ENCODE measurements at regions not wholly inside any gene's neighbourhood (a gene's known extent, or its start where the extent isn't known, plus 50 kb on each side); places are given as distances from the start of the nearest gene placed in this dataset.

DNA sequence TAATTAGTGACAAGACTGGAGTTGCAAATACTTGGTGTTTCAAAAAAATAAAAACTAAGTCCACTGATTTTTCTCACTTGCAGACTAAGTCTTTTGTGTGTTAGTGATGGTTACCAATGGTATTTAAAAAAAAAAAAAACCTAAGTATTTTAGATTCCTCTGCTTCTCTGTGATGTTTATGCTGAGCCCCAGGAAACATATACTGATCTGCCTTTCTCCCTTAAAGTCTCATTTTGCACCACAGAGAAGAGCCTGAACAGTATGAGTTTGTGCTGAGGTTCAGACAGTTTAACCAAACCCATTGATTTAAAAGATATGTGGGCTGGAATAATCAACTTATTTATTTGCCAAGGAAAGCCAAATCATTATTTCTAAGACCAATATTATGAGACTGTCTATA lies 1305.0 kb downstream of the PCDH18 start:
- no peak overlapping the region for H3K27ac ChIP-seq
- H3K4me3 ChIP-seq, result no peak overlapping the region
- FAIRE-seq (no peak), DNase-seq (ENCODE audit: low read depth in 1 of 2, low spot score in 1 of 2) (no peak), ATAC-seq (no peak)
- no peaks in the 10 kb centered on the region for H3K9me3 ChIP-seq
- H3K4me2 ChIP-seq, result no peak overlapping the region
- no peak for TF ChIP-seq RARB (CRISPR knock-in tag; IDR thresholded peaks at IDR 0.05)
- TF ChIP-seq CHD4 (IDR thresholded peaks at IDR 0.05; ENCODE audit: borderline replicate concordance), result no peak
- TF ChIP-seq CBX2 (IDR thresholded peaks at IDR 0.05; ENCODE audit: borderline replicate concordance, low read depth), result no peak
- no peak for TF ChIP-seq EHF (CRISPR knock-in tag; IDR thresholded peaks at IDR 0.05)
- TF ChIP-seq JUNB (IDR thresholded peaks at IDR 0.05), result no peak
- TF ChIP-seq ZNF302 (CRISPR knock-in tag; IDR thresholded peaks at IDR 0.05), result no peak
- TF ChIP-seq MAFK (IDR thresholded peaks at IDR 0.05; ENCODE audit: partially characterized antibody), result no peak
- no peak for TF ChIP-seq HOXB5 (CRISPR knock-in tag; IDR thresholded peaks at IDR 0.05)
- no peak for TF ChIP-seq MYC (IDR thresholded peaks at IDR 0.05; ENCODE audit: borderline replicate concordance, low read length)
- no peak for TF ChIP-seq SMC3 (IDR thresholded peaks at IDR 0.05)
- TF ChIP-seq, protein P1, sequence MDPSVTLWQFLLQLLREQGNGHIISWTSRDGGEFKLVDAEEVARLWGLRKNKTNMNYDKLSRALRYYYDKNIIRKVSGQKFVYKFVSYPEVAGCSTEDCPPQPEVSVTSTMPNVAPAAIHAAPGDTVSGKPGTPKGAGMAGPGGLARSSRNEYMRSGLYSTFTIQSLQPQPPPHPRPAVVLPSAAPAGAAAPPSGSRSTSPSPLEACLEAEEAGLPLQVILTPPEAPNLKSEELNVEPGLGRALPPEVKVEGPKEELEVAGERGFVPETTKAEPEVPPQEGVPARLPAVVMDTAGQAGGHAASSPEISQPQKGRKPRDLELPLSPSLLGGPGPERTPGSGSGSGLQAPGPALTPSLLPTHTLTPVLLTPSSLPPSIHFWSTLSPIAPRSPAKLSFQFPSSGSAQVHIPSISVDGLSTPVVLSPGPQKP (IDR thresholded peaks at IDR 0.05; ENCODE audit: low read depth, low read length), result no peak
- no peak for TF ChIP-seq CBX8 (IDR thresholded peaks at IDR 0.05)
- no peak for TF ChIP-seq SREBF2 (IDR thresholded peaks at IDR 0.05)
- TF ChIP-seq NFE2L2 (conservative IDR thresholded peaks at IDR 0.05; ENCODE audit: low read length), result no peak
- TF ChIP-seq TFCP2L1 (CRISPR knock-in tag; IDR thresholded peaks at IDR 0.05), result no peak
- no peak for TF ChIP-seq CHD2 (IDR thresholded peaks at IDR 0.05; ENCODE audit: low read length, partially characterized antibody)
- TF ChIP-seq JUN (IDR thresholded peaks at IDR 0.05), result no peak
- POLR2A ChIA-PET, result no interaction called here
- H3K4me1 ChIP-seq, result no peaks in the 10 kb centered on the region
- CTCF ChIA-PET, result no interaction called here

DNA sequence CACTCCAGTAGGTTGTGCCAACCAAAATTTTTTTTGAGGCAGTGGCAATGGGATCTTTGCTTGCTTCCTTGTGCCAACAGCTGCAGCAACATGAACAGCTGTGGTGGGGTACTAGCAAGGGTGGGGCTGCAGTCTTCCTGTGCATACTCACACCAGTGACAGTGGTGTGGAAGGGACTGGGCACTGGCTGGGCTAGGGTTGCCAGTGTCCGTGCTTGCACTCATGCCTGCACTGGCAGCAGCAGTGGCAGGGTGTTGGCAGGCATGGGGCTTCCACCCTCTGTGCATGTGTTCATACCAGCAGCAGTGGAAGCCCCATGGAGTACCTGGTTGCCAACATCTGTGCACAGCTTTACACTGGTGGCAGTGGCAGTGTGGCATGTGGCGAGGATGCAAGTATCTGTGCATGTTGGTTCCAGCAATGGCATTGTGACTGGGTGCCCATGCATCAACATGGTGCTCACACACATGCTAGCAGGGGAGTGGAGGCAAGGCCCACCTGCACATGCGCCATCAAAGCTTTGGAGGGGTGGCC lies 1312.6 kb downstream of the PCDH18 start:
- no CpG with 5 or more reads among the region's 3 CpGs for WGBS (ENCODE audit: missing lambda C conversion rate)
- Histone ChIP-seq H3K4me2 (no peak overlapping the region), H3K4me1 (no peaks in the 10 kb centered on the region), H3K4me3 (no peak overlapping the region), H3K9me3 (no peaks in the 10 kb centered on the region), H3K27ac (no peak overlapping the region)
- ChIA-PET CTCF (no interaction called here), POLR2A (no interaction called here)
- FAIRE-seq, result no peak
- TF ChIP-seq ZC3H11A (IDR thresholded peaks at IDR 0.05), result no peak
- no peak for TF ChIP-seq JUN (IDR thresholded peaks at IDR 0.05)
- TF ChIP-seq EP300 (IDR thresholded peaks at IDR 0.05), result no peak
- TF ChIP-seq NR3C1 (IDR thresholded peaks at IDR 0.05), result no peak
- no peak for ATAC-seq
- no peak for DNase-seq (ENCODE audit: low read depth in 1 of 2, low spot score in 1 of 2)

DNA sequence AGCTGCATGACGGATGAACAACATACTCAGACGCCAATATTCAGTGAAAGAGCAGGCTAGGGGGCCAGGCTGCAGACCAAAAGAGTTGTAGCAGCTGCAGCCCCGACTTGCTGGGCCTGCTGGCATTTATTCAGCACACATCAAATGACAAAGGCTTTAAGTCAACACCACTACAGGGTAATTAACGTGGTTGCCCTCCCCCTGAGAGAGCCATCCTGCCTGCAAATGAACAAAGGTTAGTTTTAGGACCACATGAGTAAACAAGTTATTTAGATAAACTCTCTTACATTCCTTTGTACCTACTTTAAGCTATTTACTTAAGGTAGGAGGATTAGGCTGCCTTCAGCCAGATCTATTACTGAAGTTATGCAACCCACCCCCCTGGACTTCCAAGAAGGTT lies 1329.1 kb downstream of the PCDH18 start:
- H3K9me3 ChIP-seq, result no peaks in the 10 kb centered on the region
- ChIA-PET POLR2A (no interaction called here), CTCF (no interaction called here)
- no peak overlapping the region for H3K4me3 ChIP-seq
- no peak for ATAC-seq
- 28% methylated on average over 3 of the region's 4 CpGs for WGBS (ENCODE audit: missing lambda C conversion rate)
- TF ChIP-seq ESRRA (IDR thresholded peaks at IDR 0.05; ENCODE audit: borderline replicate concordance, low read length) (no peak), GATA3 (IDR thresholded peaks at IDR 0.05; ENCODE audit: borderline replicate concordance) (no peak), ZNF302 (CRISPR knock-in tag; IDR thresholded peaks at IDR 0.05) (no peak), TFCP2L1 (CRISPR knock-in tag; IDR thresholded peaks at IDR 0.05) (no peak), HOXB5 (CRISPR knock-in tag; IDR thresholded peaks at IDR 0.05) (no peak), POLR2AphosphoS2 (conservative IDR thresholded peaks at IDR 0.05; ENCODE audit: low read length) (no peak), MAFK (IDR thresholded peaks at IDR 0.05; ENCODE audit: partially characterized antibody) (no peak), FOXS1 (CRISPR knock-in tag; IDR thresholded peaks at IDR 0.05) (no peak), HOXB13 (CRISPR knock-in tag; IDR thresholded peaks at IDR 0.05; ENCODE audit: low read depth) (no peak)
- H3K27ac ChIP-seq, result no peak overlapping the region
- no peaks in the 10 kb centered on the region for H3K4me1 ChIP-seq
- H3K4me2 ChIP-seq, result peak overlapping the region; percentile 26; the same call in 1 of the 3 replicates
- DNase-seq (ENCODE audit: low read depth in 1 of 2, low spot score in 1 of 2), result peak in 1 of 2 experiments; percentile 21
- FAIRE-seq, result no peak

Data from A549 (cell line).